Spleen (tissue), 11 donors: ENCODE measurements at regions not wholly inside any gene's neighbourhood (a gene's known extent, or its start where the extent isn't known, plus 50 kb on each side); places are given as distances from the start of the nearest gene placed in this dataset.

Source experiments
- DNase-seq: peaks from one replicate; pipeline ENCODE4 v3.0.0-alpha.2; 2020
- H3K27ac ChIP-seq, 8 donors: fragments of 200-600 bp; sonication (generic) in 7 of 8; 1 replicate in 4 of 8; 2 replicates in 4 of 8; pipeline versions ENCODE4 v1.5.0 to v1.8.0; 2016 to 2021; ENCODE audit warnings: inconsistent platforms in 4 of 8, mild to moderate bottlenecking in 4 of 8, moderate library complexity in 1 of 8
- H3K27me3 ChIP-seq, 7 donors: fragments of 200-600 bp; sonication (generic) in 6 of 7; replicated peaks in 1 of 7; 1 replicate in 4 of 7; 2 replicates in 3 of 7; pipeline versions ENCODE4 v1.5.0 to v1.8.0; 2016 to 2021; ENCODE audit warnings: inconsistent platforms in 3 of 7, mild to moderate bottlenecking in 1 of 7
- H3K36me3 ChIP-seq, 6 donors: fragments of 200-600 bp; sonication (generic) in 5 of 6; 1 replicate in 4 of 6; 2 replicates in 2 of 6; pipeline versions ENCODE4 v1.5.0 to v1.8.0; 2016 to 2021; ENCODE audit warnings: inconsistent platforms in 2 of 6
- H3K4me1 ChIP-seq, 6 donors: fragments of 200-600 bp; sonication (generic) in 5 of 6; 1 replicate in 3 of 6; 2 replicates in 3 of 6; pipeline versions ENCODE4 v1.5.0 to v1.8.0; 2016 to 2021; ENCODE audit warnings: inconsistent platforms in 3 of 6
- H3K4me3 ChIP-seq, 8 donors: fragments of 200-600 bp; sonication (generic) in 7 of 8; 1 replicate in 4 of 8; 2 replicates in 4 of 8; pipeline versions ENCODE4 v1.5.0 to v1.8.0; 2016 to 2021; ENCODE audit warnings: inconsistent platforms in 4 of 8, mild to moderate bottlenecking in 4 of 8, moderate library complexity in 2 of 8
- H3K9me3 ChIP-seq, 8 donors: fragments of 200-600 bp; sonication (generic) in 7 of 8; 1 replicate in 4 of 8; 2 replicates in 4 of 8; pipeline versions ENCODE4 v1.5.0 to v1.8.0; 2016 to 2021; ENCODE audit warnings: inconsistent platforms in 4 of 8
- CTCF ChIP-seq, 11 experiments: fragments of 200-600 bp in 7 of 11; fragments of 450-650 bp in 4 of 11; sonication (generic) in 4 of 11; IDR thresholded peaks in 8 of 11; conservative IDR thresholded peaks in 3 of 11; 1 replicate in 7 of 11; 2 replicates in 4 of 11; pipeline versions ENCODE4 v1.4.0 to v1.8.0; 2016 to 2021; ENCODE audit warnings: antibody characterized with exemption in 11 of 11, inconsistent platforms in 4 of 11, mild to moderate bottlenecking in 1 of 11
- POLR2A ChIP-seq, 3 donors: fragments of 450-650 bp; IDR thresholded peaks; one replicate each; pipeline ENCODE4 v1.5.1; 2017; ENCODE audit warnings: antibody characterized with exemption in 3 of 3, mild to moderate bottlenecking in 1 of 3
- POLR2AphosphoS5 ChIP-seq, 3 donors: sonication (generic); formaldehyde crosslinking; IDR thresholded peaks; one replicate each; pipeline ENCODE4 v1.5.1; 2017; ENCODE audit warnings: antibody characterized with exemption in 3 of 3
- WGBS, 5 donors: extraction: QIAGEN DNeasy Blood & Tissue Kit in 3 of 5; methylation state at CpG; one replicate each; pipeline versions ENCODE4 v1.1.5 to v1.1.7; 2013 to 2018; 5-methylcytosine and 5-hydroxymethylcytosine counted together
- intact Hi-C: fragments of 100-400 bp; cut with DNase I; formaldehyde crosslinking; loops from one replicate; pipeline ENCODE4 v1.15.0; 2023; ENCODE audit warnings: low total_unique reads
- donor health status: healthy with polysubstance abuse.
- donor health status: DM: no; HTN: no; CAD: no; lungs with moderate emphysema.
- donor health status: DM: no; HTN: no; CAD: no.
- donor health status: Bipolar disorder and iron deficiency.
- donor health status: healthy.
- donor health status: DM: no; HTN: no; CAD: no.
- donor health status: DM: yes; HTN: yes; CAD: no.

DNA sequence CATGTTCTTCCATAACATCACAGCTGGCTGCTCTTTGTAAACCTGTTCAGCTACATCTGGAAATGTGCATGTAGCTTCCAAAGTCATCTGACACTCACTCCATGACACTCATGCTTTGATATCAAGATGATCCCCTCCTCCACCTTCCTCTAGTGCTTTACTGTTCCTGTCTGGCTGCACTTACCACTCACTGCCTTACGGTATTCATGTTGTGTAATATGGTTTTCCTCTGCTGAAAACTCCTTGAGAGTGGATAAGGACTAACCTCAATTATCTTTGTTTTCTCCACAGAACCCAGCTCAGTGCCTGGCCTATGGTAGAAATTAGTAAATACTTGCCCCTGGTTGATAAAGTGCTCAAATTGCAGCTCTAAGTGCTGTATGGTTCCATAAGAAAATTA, 483.9 kb downstream of the HTR7 start:
- DNase-seq = no peak
- Histone ChIP-seq H3K4me1 (no peaks in the 10 kb centered on the region), H3K27me3 (no peaks in the 10 kb centered on the region), H3K36me3 (no peaks in the 10 kb centered on the region), H3K27ac (no peak overlapping the region), H3K9me3 (peaks cover 0 to 11% (median 0%) of the 10 kb centered on the region in 8 donors), H3K4me3 (no peak overlapping the region)
- intact Hi-C loops = no loop called here
- WGBS, 5 donors = 56 to 78% (median 68%) methylated on average over 1 of the region's 1 CpG
- TF ChIP-seq POLR2AphosphoS5 (IDR thresholded peaks at IDR 0.05) = no peak
- TF ChIP-seq POLR2A (IDR thresholded peaks at IDR 0.05) = no peak
- TF ChIP-seq CTCF (IDR thresholded peaks at IDR 0.05 in 8 of 11, conservative IDR thresholded peaks at IDR 0.05 in 3 of 11) = no peak

GRCh38 chr10:90378524-90379076, 479.2 kb downstream of the HTR7 start:
- WGBS, 5 donors = 86 to 94% (median 91%) methylated on average over 3 of the region's 3 CpGs
- Histone ChIP-seq H3K36me3 (no peaks in the 10 kb centered on the region), H3K9me3 (no peaks in the 10 kb centered on the region), H3K4me3 (no peak overlapping the region), H3K4me1 (no peaks in the 10 kb centered on the region), H3K27ac (no peak overlapping the region), H3K27me3 (no peaks in the 10 kb centered on the region)
- intact Hi-C loops = no loop called here
- no peak for TF ChIP-seq CTCF (IDR thresholded peaks at IDR 0.05 in 8 of 11, conservative IDR thresholded peaks at IDR 0.05 in 3 of 11)
- no peak for TF ChIP-seq POLR2A (IDR thresholded peaks at IDR 0.05)
- TF ChIP-seq POLR2AphosphoS5 (IDR thresholded peaks at IDR 0.05) = no peak
- DNase-seq = no peak

GRCh38 chr10:90381468-90381867, 476.4 kb downstream of the HTR7 start:
- H3K27me3 ChIP-seq = no peaks in the 10 kb centered on the region
- no peak overlapping the region for H3K4me3 ChIP-seq
- H3K4me1 ChIP-seq = no peaks in the 10 kb centered on the region
- 49 to 65% (median 57%) methylated on average over 2 of the region's 2 CpGs for WGBS, 5 donors
- no peaks in the 10 kb centered on the region for H3K36me3 ChIP-seq
- TF ChIP-seq POLR2AphosphoS5 (IDR thresholded peaks at IDR 0.05) = no peak
- no peak for TF ChIP-seq CTCF (IDR thresholded peaks at IDR 0.05 in 8 of 11, conservative IDR thresholded peaks at IDR 0.05 in 3 of 11)
- TF ChIP-seq POLR2A (IDR thresholded peaks at IDR 0.05) = no peak
- H3K9me3 ChIP-seq = no peaks in the 10 kb centered on the region
- no peak for DNase-seq
- intact Hi-C loops = no loop called here
- H3K27ac ChIP-seq = no peak overlapping the region

DNA sequence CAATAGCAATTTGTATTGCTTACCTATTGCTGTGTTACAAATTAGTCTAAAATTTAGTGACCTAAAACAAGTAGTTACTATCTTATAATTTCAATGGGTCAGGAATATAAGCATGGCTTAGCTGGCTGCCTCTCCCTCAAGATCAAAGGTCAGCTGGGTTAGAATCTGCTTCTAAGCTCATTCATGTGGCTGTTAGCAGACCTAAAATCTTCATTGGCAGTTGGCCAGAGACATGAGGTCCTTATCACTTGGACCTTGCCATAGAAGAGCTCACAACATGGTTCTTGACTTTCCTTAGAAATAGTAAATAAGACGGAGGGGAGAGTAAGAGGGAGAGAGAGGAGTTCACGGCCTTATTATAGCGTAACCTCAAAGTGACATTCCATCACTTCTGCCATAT, 468.0 kb downstream of the HTR7 start:
- H3K27ac ChIP-seq = no peak overlapping the region
- no peak for TF ChIP-seq POLR2AphosphoS5 (IDR thresholded peaks at IDR 0.05)
- no peak for TF ChIP-seq POLR2A (IDR thresholded peaks at IDR 0.05)
- TF ChIP-seq CTCF (IDR thresholded peaks at IDR 0.05 in 8 of 11, conservative IDR thresholded peaks at IDR 0.05 in 3 of 11) = no peak
- DNase-seq = no peak
- intact Hi-C loops = no loop called here
- WGBS, 5 donors = 87 to 94% (median 87%) methylated on average over 3 of the region's 3 CpGs
- H3K36me3 ChIP-seq = no peaks in the 10 kb centered on the region
- H3K4me1 ChIP-seq = no peaks in the 10 kb centered on the region
- H3K27me3 ChIP-seq = no peaks in the 10 kb centered on the region
- H3K4me3 ChIP-seq = no peak overlapping the region
- H3K9me3 ChIP-seq = no peaks in the 10 kb centered on the region
